GM19468 (cell line): ENCODE measurements at regions not wholly inside any gene's neighbourhood (a gene's known extent, or its start where the extent isn't known, plus 50 kb on each side); places are given as distances from the start of the nearest gene placed in this dataset.
A peak's percentile ranks its signal among the peaks of the same experiment; 100 is the strongest.

ENCODE experiments used
- ATAC-seq: cut with Tn5 transposase; IDR thresholded peaks from one replicate; pipeline ENCODE4 v1.9.1; 2021; ENCODE audit warnings: mild to moderate bottlenecking, moderate library complexity, moderate number of reproducible peaks; ENCODE audit not compliant: unreplicated experiment; ENCODE audit errors: extremely low read depth

DNA sequence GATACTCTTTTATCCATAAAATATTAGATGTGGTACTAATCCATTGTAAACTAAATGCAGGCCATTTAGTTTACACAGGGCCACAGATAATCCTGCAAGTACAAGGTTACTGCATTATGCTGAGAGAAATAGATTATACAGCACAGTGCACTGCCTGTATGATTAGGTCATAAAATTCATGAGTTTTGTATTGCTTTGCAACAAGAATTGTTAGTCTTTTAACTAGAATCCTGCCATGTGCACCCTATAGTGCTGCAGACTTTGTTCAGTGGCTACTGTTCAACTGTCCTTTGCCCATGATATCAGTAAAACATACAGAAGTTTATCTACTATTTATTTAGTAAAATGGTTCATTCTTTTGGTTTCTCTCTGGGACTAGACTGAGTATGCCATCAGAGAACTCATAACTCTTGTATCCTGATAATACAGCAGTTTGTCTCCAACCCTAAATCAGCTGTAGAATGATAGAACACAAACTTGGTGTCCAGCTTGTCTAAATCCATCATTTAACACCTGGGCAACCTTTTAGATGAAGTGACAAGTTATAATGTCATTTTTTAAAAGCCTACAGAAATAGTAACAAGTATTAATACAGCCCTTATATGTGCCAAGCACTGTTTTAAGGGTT, 291.2 kb downstream of the TMEM167A start:
- ATAC-seq, result no peak

DNA sequence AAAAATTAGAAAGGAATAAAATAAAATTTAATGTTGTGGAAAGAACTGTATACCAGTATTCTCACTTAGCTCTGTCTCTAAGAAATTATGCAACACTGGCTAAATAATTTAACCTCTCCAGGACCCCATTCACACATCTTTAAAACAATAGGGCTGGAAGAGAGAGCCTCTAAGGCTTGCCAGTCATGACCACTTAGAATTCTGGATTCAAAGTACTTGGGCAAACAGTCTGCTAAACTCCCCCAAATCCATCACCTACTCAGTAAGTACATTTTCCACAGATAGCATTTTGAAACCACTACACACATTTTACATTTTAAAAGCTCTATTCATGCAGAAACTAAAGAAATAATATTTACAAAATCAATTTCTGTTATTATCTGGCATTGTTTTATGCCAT, 291.7 kb downstream of the TMEM167A start:
- no peak for ATAC-seq

DNA sequence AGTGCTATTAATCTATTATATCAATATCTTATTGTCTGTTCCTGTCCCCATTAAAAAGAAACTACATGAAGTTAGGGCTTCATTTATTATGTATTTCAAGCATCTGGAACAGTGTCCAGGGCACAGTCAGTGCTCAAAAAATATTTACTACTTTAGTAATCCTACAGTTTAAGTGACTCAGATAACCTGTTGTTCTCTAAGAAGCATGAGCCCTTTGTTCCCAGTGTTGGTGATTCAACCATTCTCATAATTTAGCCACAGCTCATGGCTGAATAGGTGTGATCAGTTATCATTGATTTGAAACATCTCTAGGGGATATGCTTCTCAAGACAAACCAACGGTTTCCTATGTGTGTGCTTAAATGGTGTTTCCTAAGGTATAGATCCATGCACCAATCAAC, 292.7 kb downstream of the TMEM167A start:
- no peak for ATAC-seq

DNA sequence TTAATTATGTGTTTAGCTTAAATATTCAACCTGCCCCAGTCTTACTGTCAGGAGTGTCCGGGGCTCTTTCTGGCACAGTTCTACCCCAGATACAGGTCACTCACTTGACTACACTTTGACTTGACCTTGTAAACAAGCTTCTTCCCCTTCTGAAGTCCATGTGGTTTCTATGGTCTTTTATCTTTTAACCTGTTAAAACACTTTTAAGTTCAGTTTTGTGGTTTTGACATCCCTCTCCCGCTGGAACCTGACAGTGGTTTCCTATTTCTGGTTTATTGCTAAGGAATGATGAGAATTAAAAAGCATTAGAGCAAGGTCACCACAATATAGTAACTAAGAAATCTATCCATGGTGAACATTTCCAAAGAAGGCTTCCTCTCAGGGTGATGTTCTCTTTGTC, 300.1 kb downstream of the TMEM167A start:
- ATAC-seq, result no peak

DNA sequence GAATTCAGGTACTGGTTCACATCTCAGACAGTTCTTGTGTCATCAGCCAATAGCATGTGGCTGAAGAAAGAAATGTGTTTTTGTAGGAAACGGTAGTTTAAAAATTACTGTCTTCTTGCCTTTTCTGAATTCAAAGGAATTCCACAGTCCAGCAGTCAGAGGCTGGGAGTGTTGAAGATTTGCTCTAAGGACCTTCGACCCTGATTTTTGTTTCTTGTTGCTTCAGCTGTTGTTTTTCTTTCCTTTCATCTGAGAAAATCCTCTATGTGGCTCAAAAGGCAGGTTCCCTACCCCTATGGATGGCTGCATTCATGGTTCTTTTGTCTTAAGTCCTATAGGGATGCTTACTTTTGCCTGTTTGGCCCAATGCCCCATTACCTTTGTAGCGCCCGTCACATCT, 304.9 kb downstream of the TMEM167A start:
- ATAC-seq, result no peak

DNA sequence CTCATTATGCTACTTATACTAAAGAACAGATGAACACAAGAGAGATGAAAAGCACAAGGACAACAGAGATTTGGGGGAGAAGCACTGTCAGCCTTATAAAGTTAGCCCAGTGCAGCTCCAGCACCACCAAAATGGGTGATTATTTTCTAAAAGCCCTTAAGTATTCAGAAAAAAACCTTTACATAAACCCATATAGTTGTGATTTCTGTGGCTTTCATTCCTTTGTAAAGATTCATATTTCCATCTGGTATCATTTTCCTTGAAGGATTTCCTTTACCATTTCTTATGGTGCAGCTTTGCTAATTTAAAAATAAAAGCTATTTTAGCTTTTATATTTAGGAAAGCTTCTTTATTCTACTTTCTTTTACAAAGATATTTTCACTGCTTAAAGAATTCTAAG, 311.0 kb downstream of the TMEM167A start:
- no peak for ATAC-seq

DNA sequence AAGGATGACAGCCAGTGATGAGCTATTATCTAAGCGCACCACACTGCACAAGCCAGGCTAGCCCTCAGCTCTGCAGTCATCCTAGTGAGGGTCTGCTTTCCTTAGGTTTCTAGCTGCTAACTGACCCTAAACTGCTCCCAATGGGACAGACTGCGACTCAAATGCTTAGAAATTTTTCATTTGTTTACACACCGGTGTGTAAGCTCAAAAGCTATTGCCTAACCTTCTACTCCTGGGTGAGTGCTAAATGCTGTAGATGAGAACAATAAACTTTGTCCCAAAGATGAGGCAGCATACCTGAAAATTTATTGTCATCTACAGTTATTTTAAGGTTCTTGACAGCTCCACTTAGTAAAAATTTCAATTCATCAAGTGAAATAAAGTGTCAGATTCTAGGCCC, 311.4 kb downstream of the TMEM167A start:
- ATAC-seq, result no peak

DNA sequence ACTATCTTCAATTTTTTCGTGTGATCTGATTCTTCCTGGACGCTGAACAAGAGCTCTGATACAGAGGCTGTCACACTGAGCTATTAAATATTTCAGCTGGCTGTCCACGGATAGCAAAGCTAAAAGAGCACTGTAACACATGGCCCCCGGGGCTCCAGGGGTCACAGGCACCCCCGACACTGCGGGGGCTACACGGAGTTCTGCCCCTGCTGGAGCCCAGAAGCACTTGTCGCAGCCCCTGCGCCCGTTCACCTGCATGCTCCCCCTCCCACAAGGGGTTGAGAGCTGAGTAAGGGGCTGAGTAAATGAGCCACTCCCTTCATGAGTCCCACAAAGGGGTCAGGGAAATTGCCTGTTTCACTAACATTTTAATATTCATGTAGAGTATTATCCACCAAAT, 316.3 kb downstream of the TMEM167A start:
- ATAC-seq, result no peak

DNA sequence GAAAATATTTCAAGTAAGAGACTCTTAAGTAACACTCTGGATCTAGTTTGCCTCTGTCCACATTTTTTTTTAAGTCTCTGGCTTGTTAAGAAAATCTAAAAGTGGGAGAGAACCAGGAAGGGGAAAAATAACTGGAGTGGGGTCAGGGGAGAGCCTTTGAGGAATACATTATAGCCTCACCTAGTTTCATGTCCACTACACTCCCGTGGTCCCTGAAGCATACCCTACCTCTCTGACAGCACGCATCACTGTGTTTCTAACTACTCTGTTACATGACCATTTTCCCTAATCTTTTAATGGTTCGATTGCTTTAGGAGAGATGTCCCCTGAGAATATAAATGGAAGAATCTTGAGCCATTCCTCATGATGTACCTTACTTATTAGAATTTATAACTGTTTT, 318.3 kb downstream of the TMEM167A start:
- ATAC-seq, result no peak

DNA sequence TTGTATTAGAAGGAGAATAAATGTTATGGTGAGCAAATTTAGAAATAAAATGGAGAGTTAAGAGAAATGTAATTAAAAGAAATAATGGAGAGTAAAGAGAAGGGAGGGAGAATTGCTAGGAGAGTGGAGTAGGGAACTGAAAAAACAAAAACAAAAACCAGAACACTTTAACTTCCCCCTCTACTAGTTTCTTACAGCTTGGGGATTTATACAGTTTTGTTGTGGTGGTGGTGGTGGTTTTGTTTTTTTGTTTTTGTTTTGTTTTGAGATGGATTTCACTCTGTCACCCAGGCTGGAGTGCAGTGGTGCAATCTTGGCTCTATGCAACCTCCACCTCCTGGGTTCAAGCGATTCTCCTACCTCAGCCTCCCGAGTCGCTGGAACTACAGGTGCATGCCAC, 322.4 kb downstream of the TMEM167A start:
- ATAC-seq, result peak; percentile 55

DNA sequence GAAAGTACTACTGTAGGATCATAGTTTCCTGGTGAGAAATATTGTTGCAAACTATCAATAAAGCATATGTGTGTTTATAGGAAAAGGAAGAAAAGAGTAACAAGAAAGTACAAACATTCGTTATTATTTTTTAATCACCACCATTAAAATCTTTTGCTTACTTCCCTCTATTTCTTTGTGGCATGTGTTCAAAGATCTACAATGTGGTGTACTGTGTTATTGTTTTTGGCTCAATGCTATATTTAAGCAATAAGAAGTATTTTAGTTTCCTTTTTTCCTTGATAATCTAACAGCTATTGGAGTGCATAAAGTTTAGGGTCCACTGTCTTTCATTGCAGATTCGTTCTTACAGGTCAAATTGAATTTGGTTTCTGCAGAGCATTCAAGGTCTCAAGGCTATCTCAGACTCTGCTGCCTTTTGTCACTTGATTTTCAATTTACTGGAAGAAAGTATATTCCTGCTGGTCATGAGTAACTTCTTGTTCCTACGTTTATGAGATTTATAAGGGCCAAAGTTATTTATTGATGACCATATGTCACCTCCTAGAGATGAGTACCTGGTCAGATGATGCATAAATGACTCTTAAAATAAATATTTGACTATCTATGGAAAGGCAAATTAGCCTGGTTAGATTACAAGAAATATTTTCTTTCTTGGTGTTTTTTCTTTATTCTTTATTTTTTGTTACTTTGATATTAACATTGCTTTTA, 323.0 kb downstream of the TMEM167A start:
- no peak for ATAC-seq

DNA sequence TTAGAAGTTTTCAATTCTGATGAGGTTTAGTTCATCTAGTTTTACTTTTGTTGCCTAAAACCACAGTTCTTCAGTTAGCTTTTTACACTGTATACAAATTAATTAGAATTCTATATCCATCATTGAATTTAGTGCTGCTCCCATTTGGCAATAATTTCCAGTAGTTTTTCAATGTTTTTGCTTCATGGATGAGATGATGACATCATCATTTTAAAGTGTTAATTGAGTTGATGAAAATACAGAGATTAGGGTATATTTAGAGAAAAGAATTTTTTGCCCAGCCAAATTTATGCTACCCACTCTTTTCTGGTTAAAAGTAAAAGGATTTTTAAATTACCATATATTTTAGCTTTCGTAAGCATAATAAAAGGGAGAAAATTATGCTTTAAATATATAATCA, 323.8 kb downstream of the TMEM167A start:
- no peak for ATAC-seq

DNA sequence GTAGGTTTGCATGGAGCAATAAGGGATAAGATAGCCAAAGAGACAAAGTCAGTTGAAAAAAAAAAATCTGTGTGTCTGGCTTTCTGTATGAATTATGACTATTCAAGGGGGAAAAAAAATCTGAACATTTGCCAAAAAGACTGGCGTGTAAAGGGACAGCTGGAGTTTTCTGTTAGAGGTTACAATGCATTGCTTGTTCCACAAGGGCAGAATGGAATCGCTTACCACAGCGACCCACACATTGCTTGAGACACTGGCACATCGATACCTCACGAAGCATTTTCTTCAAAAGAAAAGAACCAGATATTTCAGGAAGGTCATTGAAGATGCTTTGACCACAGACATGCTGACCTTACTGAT, 327.8 kb downstream of the TMEM167A start:
- ATAC-seq, result no peak

DNA sequence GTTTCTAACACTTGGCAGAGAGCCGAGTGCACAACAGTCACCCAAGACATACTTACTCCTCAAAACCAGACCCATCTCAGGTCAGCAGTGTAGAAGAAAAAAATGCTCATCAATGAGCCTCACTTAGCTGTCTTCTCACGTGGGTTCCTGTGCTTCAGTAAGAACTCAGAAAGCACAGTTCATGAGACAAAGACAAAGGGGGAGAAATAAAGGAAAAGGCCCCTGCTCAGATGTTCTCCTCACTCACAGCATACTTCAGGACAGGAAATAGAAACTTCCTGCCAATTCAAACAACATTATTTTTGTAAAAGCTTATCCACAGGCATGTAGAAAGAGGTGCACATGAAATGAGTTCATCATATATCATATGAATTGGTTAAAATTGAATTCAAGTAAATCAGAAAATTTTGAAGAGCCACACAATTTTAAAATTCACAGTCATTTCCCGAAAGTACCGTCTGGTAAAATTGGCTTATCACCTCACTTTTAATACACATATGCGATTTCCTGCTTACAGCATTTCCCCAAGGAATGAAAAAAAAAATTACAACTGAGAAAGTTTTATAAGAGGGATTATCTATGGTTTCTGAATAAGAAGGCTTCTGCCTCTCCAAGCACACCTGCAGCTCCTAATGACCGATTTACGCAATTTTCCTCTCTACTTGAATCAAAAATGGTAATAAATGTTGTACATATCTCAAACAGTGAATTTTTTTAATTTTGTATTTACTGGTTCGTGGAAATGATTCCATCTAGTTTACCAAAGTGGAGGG, 328.3 kb downstream of the TMEM167A start:
- no peak for ATAC-seq

DNA sequence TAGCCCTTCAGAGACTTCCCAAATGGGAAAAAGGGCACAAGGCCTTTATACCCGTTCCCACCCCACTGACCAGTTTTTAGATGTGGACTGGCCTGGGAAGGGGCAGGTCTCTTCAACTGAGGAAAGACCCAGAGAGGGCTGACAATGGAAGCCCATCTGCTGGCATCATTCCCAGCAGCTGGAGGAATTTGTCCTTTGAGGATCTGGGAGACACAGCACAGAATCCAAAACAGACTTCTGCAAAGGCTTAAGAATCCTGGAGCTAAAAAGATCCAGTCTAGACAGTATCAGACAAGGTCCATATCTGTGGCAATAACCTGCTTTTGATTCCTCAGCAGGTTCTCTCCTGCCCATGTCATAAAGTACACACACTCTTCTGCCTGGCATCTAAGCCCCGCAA, 329.2 kb downstream of the TMEM167A start:
- no peak for ATAC-seq

DNA sequence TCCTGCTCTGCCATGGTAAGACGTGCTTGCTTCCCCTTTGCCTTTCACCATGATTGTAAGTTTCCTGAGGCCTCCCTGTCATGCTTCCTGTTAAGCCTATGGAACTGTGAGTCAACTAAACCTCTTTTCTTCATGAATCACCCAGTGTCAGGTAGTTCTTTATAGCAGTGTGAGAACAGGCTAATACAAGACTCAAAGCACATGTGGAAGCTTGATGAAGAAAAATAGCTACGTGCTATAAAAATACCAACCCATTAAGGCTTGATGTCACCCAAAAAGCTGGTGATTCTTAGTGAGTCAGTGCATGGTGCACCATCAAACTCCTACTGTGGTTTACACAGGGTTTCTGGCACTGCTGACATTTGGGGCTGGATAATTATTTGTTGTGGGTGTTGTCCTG, 332.2 kb downstream of the TMEM167A start:
- no peak for ATAC-seq

DNA sequence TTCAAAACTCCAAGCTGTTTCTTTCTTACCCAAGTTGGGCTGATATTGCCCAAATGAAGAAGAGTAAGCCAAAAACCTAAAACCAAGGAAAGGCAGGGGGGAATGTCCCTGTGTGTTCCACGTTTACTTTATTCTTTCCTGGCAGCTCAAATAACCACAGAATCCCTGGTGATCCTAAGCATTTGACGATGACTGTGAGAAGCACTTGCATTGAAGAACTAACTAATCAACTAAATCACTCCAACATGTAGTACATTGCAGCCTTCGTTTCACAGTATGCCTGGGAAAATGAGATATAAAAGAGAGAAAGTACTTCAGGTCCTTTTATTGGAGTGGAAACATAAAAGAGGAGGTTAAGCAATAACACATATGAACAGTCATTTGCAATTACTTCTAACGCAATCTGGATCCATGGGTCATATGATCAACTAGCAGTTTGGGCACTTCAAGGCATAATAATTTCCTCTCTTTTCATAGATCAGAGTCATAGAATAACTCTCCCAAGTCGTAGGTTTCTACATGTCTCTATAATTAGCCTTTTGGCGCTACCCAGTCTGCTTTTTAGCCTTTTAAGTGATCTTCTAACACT, 338.4 kb downstream of the TMEM167A start:
- ATAC-seq, result no peak

DNA sequence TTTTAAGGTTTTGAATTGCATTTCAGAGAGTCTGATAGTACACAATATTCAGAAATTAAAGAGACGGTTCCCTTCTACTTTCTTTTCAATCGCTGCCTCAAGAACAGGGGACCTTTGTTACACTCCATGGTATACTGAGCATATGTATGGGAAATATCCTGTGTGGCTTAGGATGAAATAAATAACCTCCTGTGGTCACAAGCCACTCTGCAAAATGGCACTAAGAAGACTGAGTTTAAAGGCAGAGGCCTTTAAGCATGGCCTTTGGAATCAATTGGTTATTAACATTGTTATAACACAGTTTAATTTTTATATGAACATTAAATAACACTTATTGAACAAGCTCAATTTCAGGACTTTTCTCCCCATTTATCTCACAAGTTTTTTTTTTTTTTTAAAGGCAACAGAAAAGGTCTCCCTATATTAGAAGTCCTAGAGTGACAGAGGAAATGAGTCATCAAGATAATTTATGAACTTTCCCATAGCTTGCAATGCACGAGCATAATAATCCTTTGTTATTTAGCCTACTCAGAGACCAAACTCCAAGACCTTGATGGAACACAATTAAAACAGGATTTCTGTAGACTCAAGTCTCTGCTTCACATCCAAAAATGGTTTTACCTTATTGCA, 341.9 kb downstream of the TMEM167A start:
- ATAC-seq, result no peak

DNA sequence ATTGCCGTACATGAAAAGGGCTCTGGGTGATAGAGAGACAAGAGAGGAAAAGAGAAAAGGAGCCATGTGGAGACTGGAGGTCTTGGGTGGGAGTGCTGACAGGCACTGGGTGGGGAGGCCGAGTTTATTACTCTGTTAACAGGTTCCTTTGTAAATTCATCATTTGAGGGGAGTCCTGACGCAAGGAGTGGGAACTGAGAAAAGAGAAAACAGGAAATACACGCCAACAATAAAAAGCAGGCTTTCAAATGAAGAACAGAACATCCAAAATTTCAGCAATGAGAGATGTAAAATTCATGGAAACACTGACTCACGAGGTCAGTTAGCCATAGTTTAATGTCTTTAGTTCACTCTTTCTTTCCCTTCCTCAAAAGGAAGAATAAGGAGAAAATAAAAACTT, 342.8 kb downstream of the TMEM167A start:
- no peak for ATAC-seq

DNA sequence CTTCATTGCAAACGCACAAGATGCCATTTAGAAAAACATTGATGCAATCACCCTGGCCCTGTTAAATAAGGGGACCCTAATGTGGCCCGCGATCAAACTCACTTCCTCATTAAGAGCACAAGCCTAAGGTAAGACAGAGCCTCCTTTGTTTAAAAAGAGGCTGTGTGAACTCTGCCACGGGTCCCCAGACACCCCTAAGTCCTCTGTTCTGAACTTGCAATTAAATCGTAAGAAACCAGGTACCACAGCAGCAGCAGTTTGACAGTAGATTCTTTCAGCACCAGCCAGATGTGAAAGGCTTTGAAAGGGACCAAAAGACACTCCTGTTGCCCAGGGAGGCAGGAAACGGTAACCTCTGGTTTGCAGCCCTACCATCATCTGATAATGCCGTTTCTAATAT, 346.3 kb downstream of the TMEM167A start:
- no peak for ATAC-seq
